Upper lobe of right lung (tissue), 1 donor: ENCODE measurements at regions not wholly inside any gene's neighbourhood (a gene's known extent, or its start where the extent isn't known, plus 50 kb on each side); places are given as distances from the start of the nearest gene placed in this dataset.

Source experiments
- ATAC-seq: fragments of 200-7000 bp; cut with Tn5 transposase; one replicate; pipeline ENCODE4 v1.9.1; 2020; ENCODE audit warnings: mild to moderate bottlenecking, moderate library complexity
- DNase-seq: peaks from one replicate; pipeline ENCODE4 v3.0.0-alpha.2; 2020
- H3K27ac ChIP-seq: fragments of 200-600 bp; one replicate; pipeline ENCODE4 v1.8.0; 2022
- H3K27me3 ChIP-seq: fragments of 200-600 bp; one replicate; pipeline ENCODE4 v1.8.0; 2022; ENCODE audit warnings: mild to moderate bottlenecking
- H3K36me3 ChIP-seq: fragments of 200-600 bp; one replicate; pipeline ENCODE4 v1.8.0; 2022
- H3K4me1 ChIP-seq: fragments of 200-600 bp; one replicate; pipeline ENCODE4 v1.8.0; 2022
- H3K4me3 ChIP-seq: fragments of 200-600 bp; one replicate; pipeline ENCODE4 v1.8.0; 2022; ENCODE audit warnings: mild to moderate bottlenecking
- H3K9me3 ChIP-seq: fragments of 200-600 bp; one replicate; pipeline ENCODE4 v1.8.0; 2022
- CTCF ChIP-seq: fragments of 200-600 bp; IDR thresholded peaks from one replicate; pipeline ENCODE4 v1.8.0; 2022; ENCODE audit warnings: antibody characterized with exemption
- intact Hi-C: fragments of 100-400 bp; cut with DNase I; formaldehyde crosslinking; loops from one replicate; pipeline ENCODE4 v1.11.0; 2022
- donor health status: DM: no; HTN: yes; CAD: no; lungs with severe emphysema.

- H3K36me3 ChIP-seq, result no peaks in the 10 kb centered on the region
- H3K4me1 ChIP-seq, result no peaks in the 10 kb centered on the region
- H3K27ac ChIP-seq, result no peak overlapping the region
- ATAC-seq, result no peak
- DNase-seq, result no peak
- intact Hi-C loops, result no loop called here
- no peaks in the 10 kb centered on the region for H3K9me3 ChIP-seq
- no peaks in the 10 kb centered on the region for H3K27me3 ChIP-seq
- no peak overlapping the region for H3K4me3 ChIP-seq
- no peak for TF ChIP-seq CTCF
Observed at GRCh38 chr18:51363384-51363783, 165.9 kb upstream of the MEX3C start.

- Histone ChIP-seq H3K4me1 (no peaks in the 10 kb centered on the region), H3K27me3 (no peaks in the 10 kb centered on the region), H3K9me3 (no peaks in the 10 kb centered on the region), H3K4me3 (no peak overlapping the region), H3K27ac (no peak overlapping the region), H3K36me3 (no peaks in the 10 kb centered on the region)
- intact Hi-C loops, result no loop called here
- TF ChIP-seq CTCF, result no peak
- DNase-seq, result no peak
- no peak for ATAC-seq
Observed at GRCh38 chr18:51370996-51371395, 173.5 kb upstream of the MEX3C start.

- no peak for ATAC-seq
- intact Hi-C loops, result no loop called here
Observed at GRCh38 chr18:51371929-51372328, 174.4 kb upstream of the MEX3C start.

GRCh38 chr18:51382081-51382480 is 184.6 kb upstream of the MEX3C start:
- H3K27ac ChIP-seq, result no peak overlapping the region
- H3K9me3 ChIP-seq, result no peaks in the 10 kb centered on the region
- no peaks in the 10 kb centered on the region for H3K27me3 ChIP-seq
- intact Hi-C loops, result no loop called here
- no peaks in the 10 kb centered on the region for H3K36me3 ChIP-seq
- TF ChIP-seq CTCF, result no peak
- DNase-seq, result no peak
- ATAC-seq, result no peak
- H3K4me1 ChIP-seq, result no peaks in the 10 kb centered on the region
- no peak overlapping the region for H3K4me3 ChIP-seq

More at GRCh38 chr18:51371929-51372328, 174.4 kb upstream of the MEX3C start:
- Histone ChIP-seq H3K27ac (no peak overlapping the region), H3K27me3 (no peaks in the 10 kb centered on the region), H3K36me3 (no peaks in the 10 kb centered on the region), H3K4me3 (no peak overlapping the region), H3K9me3 (no peaks in the 10 kb centered on the region), H3K4me1 (no peaks in the 10 kb centered on the region)
- TF ChIP-seq CTCF, result no peak
- no peak for DNase-seq

GRCh38 chr18:51383116-51383515 is 185.6 kb upstream of the MEX3C start:
- intact Hi-C loops, result no loop called here
- H3K36me3 ChIP-seq, result no peaks in the 10 kb centered on the region
- no peak for TF ChIP-seq CTCF
- no peaks in the 10 kb centered on the region for H3K4me1 ChIP-seq
- H3K4me3 ChIP-seq, result no peak overlapping the region
- ATAC-seq, result peak; percentile 9
- H3K27ac ChIP-seq, result no peak overlapping the region
- no peaks in the 10 kb centered on the region for H3K9me3 ChIP-seq
- DNase-seq, result no peak
- no peaks in the 10 kb centered on the region for H3K27me3 ChIP-seq

- ATAC-seq, result no peak
Observed at GRCh38 chr18:51383711-51384110, 186.2 kb upstream of the MEX3C start.

More at GRCh38 chr18:51383711-51384110, 186.2 kb upstream of the MEX3C start:
- no peak overlapping the region for H3K27ac ChIP-seq
- H3K4me3 ChIP-seq, result no peak overlapping the region
- no peaks in the 10 kb centered on the region for H3K36me3 ChIP-seq
- H3K4me1 ChIP-seq, result no peaks in the 10 kb centered on the region
- DNase-seq, result no peak
- no peaks in the 10 kb centered on the region for H3K27me3 ChIP-seq
- no peaks in the 10 kb centered on the region for H3K9me3 ChIP-seq
- intact Hi-C loops, result no loop called here
- no peak for TF ChIP-seq CTCF
